HG03175 (cell line): ENCODE measurements at regions not wholly inside any gene's neighbourhood (a gene's known extent, or its start where the extent isn't known, plus 50 kb on each side); places are given as distances from the start of the nearest gene placed in this dataset.

ENCODE experiments used
- ATAC-seq: cut with Tn5 transposase; IDR thresholded peaks from one replicate; pipeline ENCODE4 v1.9.1; 2021; ENCODE audit warnings: mild to moderate bottlenecking, moderate library complexity; ENCODE audit not compliant: unreplicated experiment

DNA sequence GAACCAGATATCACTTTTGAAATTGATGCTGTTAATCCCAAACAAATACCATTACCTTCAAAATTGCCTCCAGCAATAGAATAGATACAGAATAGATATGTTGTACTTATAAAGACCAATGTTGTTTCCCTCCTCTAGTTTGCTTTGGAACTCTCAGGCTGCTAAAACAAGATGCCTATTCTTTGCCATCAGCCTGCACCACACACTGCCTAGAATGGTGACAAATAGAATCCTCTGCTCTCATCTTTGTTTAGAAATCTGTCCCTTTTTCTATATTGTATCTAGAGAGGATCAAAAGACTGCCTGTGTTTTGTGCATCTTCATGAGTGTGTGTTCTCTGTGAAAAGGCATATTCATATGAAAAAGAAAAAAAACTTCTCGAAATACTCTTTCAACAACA is 349.2 kb upstream of the CCDC54 start:
- ATAC-seq: no peak

DNA sequence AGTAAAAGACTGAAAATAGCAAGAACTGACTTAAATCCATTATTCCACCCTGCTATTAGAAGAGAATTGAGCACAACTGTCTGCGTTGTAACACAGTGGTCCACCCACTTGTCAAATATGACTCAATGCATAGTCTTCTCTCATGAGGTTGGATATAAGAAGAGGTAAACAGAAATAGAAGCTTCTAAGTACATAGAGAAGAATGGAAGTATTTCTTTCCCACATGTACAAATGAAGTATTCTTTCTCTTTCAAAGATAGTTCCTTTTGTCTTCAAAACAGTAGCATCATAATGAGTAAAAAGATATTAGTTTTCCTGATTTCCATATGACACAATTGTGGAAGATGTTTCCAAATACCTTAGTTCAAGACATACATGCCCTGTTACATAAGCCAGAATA is 348.6 kb upstream of the CCDC54 start:
- ATAC-seq: no peak

DNA sequence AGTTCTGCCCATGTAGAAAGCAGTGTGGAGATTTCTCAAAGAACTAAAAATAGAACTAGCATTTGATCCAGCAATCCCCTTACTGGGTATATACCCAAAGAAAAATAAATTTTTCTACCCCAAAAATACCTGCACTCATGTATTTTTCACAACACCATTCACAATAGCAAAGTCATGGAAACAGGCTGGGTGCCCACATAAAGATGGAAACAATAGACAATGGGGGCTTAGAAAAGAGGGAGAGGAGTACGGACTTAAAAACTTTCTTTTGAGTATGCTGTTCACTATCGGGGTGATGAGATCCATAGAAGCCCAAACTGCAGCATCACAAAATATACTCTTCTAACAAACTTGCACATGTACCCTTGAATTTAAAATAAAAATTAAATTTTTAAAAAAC is 345.1 kb upstream of the CCDC54 start:
- ATAC-seq: no peak

DNA sequence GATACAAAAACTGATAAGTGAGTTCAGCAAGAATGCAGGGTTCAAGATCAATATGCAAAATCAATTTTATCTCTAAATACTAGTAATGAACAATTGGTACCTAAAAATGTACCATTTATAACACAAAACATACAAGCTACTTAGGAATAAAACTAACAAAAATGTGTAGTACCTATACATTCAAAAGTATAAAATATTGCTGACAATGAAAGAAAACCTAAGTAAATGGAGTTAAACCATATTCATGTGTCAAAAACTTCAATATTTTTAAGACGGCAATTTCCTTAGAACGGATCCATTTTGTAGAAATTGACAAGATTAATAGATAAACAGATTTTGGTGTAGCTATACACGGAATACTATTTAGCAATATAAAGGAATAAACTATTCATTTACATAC is 343.1 kb upstream of the CCDC54 start:
- no peak for ATAC-seq

- no peak for ATAC-seq
Measured at GRCh38 chr3:107035176-107035575, 342.1 kb upstream of the CCDC54 start.

DNA sequence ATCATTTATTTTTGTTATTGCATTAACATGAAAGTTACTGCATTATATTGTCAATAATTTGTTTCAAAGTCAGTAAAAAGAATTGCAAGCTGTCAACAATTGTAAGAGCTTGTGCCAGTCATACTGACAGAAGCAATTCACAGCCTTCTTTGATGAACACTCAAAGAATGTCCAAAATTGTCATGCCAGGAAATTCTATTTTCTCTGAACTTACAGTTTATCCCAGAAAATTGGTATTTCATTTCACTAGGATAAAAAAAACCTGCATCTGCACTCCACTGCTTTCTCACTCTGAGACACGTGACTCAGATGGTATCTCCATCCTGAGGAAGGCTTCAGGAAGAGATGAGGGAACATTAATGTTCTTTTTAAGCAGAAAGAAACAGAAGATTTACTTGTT is 332.6 kb upstream of the CCDC54 start:
- no peak for ATAC-seq

GRCh38 chr3:107045791-107046190 is 331.4 kb upstream of the CCDC54 start:
- ATAC-seq: no peak

DNA sequence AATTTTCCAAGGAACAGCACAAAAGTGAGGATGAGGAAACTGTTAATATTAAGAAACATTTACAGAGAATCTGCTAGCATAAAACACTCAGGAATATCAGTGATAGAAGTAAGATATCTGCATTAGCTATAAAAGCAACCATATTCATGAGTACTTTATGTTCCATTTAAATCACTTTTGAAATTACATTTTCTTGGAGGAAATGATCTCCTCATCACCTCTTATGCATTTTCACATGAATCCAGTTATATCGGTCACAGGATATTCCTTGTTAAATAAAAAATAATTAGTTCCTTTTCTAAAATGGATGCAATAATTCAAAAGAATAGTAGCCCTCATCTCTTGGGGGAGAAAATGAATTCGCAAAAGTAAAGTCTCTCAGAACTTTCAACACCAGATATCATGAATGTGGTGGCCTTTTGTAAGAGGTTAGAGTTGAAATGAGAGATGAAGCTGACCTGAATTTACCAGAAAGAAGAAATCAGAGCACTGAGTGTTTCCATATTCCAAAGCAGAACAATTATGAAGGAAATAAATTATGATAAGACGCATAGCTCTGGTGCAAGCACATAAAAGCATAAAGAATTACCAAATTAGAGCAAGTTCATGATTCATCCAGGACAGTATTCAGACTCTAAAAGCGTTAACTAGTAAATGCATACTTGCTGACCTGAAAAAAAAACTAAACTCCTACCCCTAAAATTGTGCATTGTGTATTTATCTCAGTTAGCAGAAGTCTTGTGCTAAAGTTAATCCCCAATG is 321.9 kb upstream of the CCDC54 start:
- ATAC-seq: no peak

DNA sequence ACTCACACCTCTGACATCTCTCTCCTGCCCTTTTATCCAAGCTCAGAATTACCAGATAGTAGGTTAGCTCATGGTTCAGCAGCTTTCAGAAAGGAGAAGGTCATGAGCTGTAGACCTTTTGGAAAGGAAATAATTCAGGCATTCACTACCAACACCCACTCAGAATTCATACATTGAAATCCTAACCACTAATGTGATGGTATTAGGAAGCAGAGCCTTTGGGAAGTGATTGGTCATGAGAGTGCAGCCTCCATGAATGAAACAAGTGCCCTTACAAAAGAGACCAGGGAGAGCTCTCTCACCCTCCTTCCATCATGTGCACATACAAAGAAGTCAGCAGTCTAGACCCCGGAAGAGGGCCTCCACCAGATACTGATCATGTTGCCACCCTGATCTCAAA is 315.8 kb upstream of the CCDC54 start:
- no peak for ATAC-seq

DNA sequence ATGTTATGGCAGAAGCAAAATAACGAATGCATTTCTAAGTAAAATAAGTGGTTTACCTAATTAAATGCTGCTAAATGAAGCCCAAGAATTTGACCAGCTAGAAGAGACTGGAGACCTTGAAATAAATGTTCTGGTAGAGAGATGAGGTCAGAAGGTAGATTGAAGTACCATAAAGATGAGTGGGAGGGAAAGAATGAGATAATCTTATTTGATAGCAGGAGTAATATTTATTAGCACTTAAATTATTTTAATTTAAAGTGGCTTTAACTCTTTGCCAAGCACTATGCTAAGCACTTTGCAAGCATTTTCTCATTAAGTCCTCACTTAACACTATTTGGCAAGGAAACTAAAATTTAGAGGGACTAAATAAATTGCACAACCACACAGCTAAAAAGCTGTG is 314.9 kb upstream of the CCDC54 start:
- no peak for ATAC-seq

- no peak for ATAC-seq
Measured at GRCh38 chr3:107062787-107063186, 314.5 kb upstream of the CCDC54 start.

DNA sequence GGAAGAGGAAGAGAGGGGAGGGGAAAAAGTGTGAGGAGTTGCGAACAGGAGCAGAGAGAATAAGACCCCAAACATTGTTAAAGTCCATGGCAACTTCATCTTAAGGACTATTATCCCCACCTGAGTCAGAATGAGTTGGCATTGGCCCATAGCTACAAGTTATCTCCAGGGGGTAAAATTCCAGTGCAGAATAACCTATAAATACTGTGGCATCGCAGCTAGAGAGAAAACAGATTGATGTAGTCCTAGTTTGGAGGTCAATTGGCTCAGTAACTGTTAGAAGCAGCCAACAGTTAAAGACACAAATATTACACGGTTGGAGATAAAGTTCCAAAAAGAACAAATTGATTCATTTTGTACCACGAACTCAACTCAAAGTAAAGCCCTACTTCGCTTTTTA is 313.9 kb upstream of the CCDC54 start:
- no peak for ATAC-seq

DNA sequence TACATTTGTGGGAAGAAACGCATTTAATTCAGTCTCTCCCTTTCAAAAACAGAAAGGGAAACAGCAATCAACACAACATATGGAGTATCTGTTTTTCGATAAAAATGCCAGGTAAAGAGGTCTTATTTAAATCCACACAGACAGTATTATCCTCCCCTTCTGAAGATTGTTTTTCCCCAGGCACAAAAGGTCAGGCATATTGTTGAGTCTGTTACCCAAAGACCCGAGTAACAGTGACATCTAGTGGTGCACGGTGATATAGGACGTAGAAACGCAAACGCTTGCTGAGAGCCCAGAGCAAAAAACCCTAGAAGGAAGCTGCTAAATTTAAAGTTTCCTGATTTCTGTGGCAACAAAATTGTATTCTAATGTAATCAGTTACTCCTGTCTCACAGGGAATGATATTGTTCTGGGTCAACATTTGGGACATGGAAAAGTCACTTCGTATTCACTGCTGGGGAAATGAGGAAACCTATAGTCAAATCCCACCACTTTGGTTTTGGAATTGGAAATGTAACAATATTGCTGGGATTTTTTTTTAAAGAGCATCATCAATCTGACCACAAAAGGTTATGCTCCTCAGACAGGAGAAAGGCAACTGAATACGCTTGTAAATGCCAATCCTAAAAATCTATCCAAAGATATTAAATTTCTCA is 312.7 kb upstream of the CCDC54 start:
- peak; percentile 90 for ATAC-seq

- no peak for ATAC-seq
Measured at GRCh38 chr3:107065094-107065861, 312.0 kb upstream of the CCDC54 start.

DNA sequence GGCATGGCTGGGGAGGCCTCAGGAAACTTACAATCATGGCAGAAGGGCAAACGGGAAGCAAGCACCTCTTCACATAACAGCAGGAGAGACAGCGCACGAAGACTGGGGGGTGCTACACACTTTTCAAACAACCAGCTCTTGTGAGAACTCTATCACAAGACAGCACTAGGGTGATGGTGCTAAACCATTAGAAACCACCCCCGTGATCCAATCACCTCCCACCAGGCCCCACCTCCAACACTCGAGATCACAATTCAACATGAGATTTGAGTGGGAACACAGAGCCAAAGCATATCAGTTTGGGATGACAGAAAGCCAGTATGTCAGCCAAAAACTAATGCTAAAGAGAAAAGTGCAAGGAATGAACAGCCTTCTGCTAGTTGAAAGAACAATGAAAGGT is 309.8 kb upstream of the CCDC54 start:
- no peak for ATAC-seq

DNA sequence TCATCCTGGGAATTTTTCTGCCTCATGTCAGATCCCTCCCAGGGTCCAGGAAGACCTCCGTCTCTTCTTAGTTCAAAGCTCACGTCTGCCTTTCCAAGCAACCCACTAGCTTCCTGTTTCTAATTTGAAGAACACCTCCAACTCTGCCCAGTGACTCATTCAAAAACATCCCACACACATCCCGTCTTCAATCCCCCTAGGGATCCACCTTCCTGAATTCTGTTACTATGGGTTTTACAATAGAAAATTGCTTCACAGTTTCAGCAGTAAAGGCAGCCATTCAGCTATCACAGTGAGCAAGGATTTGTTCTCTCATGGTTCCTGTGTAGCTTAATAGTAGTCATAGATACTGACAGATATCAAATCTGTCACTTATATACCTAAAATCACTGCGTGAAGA is 308.3 kb upstream of the CCDC54 start:
- ATAC-seq: no peak

- no peak for ATAC-seq
Measured at GRCh38 chr3:107076946-107077345, 300.3 kb upstream of the CCDC54 start.

DNA sequence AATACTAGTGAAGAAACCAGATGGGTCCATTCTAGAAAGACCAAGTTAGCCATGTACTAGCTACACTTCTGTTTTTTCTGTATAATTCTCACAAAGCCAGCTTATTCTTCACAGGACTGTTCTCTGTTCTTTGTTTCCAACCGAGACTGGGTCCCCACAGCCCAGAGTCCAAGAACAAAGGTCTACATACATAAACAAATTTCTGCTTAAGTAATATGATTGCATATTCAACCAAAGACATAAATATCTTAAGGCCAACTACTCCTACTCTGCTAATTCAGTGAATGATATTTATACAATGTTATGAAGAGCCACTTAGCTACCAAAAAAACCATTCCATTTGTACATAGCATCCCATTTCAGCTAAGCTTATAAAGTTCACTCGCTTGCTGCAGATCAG is 299.8 kb upstream of the CCDC54 start:
- no peak for ATAC-seq

- no peak for ATAC-seq
Measured at GRCh38 chr3:107082527-107082926, 294.7 kb upstream of the CCDC54 start.

DNA sequence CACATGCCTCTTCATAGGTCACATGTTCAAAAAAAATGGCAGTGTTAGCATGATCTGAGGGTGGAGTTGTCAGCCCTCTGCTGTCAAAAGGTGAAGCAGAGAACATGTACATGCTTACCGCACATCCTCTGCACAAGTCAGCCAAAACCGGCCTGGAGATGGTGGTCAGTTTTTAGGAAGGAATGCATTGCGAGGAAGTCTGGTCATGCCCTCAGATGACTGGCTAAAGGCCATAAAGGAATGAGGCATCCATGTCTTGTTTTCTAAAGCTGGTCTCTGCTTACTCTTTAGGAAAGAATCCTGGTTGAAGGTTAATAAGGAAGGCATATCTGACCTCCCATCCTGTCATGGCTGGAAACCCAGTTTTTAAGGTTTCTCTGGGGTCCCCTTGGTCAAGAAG is 292.0 kb upstream of the CCDC54 start:
- no peak for ATAC-seq

- no peak for ATAC-seq
Measured at GRCh38 chr3:107092121-107092520, 285.1 kb upstream of the CCDC54 start.

- no peak for ATAC-seq
Measured at GRCh38 chr3:107098864-107099263, 278.4 kb upstream of the CCDC54 start.
